A549 (cell line): ENCODE measurements at regions not wholly inside any gene's neighbourhood (a gene's known extent, or its start where the extent isn't known, plus 50 kb on each side); places are given as distances from the start of the nearest gene placed in this dataset.

ENCODE experiments used
- ATAC-seq, 2 experiments: fragments of 200-7000 bp in 1 of 2; fragments of >200 bp in 1 of 2; cut with Nextera tagmentation in 1 of 2; cut with Tn5 transposase in 1 of 2; 3 replicates each; pipeline versions ENCODE4 v1.8.0 to v1.9.1; 2018 to 2020; ENCODE audit warnings: mild to moderate bottlenecking in 1 of 2, moderate library complexity in 1 of 2
- CTCF ChIA-PET: fragments of 300-600 bp; sonication (Branson Sonifier 250); formaldehyde crosslinking; extraction: SDS; loops from one replicate; lab custom pipeline; 2021; ENCODE audit warnings: antibody characterized with exemption, inconsistent platforms; lab: Yijun Ruan, JAX
- POLR2A ChIA-PET: fragments of 350-600 bp; formaldehyde crosslinking; extraction: SDS; loops from one replicate; lab custom pipeline; 2021; ENCODE audit warnings: antibody characterized with exemption, inconsistent platforms; lab: Yijun Ruan, JAX
- DNase-seq, 2 experiments: peaks; one replicate each; pipeline versions ENCODE4 v3.0.0 to v3.0.0-alpha.2; 2011 to 2016; ENCODE audit warnings: low read depth in 1 of 2, low spot score in 1 of 2
- FAIRE-seq: peaks from 2 replicates; lab custom pipeline; 2011; peaks lifted over from hg19 to GRCh38; lab: Jason Lieb, UNC
- H3K27ac ChIP-seq, 2 experiments: fragments of >200 bp; sonication (Bioruptor Twin); formaldehyde crosslinking; 3 replicates each; pipeline ENCODE4 v1.5.1; 2016 to 2017
- H3K4me1 ChIP-seq: fragments of >200 bp; sonication (Bioruptor Twin); formaldehyde crosslinking; 3 replicates; pipeline ENCODE4 v1.6.1; 2016
- H3K4me2 ChIP-seq: fragments of >200 bp; sonication (Bioruptor Twin); formaldehyde crosslinking; 3 replicates; pipeline ENCODE4 v1.6.1; 2016
- H3K4me3 ChIP-seq: fragments of >200 bp; sonication (Bioruptor Twin); formaldehyde crosslinking; 3 replicates; pipeline ENCODE4 v1.5.1; 2016
- H3K9me3 ChIP-seq: fragments of >200 bp; sonication (Bioruptor Twin); formaldehyde crosslinking; 3 replicates; pipeline ENCODE4 v1.6.1; 2016
- CEBPB ChIP-seq, 2 experiments: fragments of >200 bp in 1 of 2; sonication (Bioruptor Twin) in 1 of 2; formaldehyde crosslinking in 1 of 2; IDR thresholded peaks; 2 replicates each; pipeline ENCODE4 v1.6.1; 2012 to 2016
- EP300 ChIP-seq, 2 experiments: fragments of >200 bp; sonication (Bioruptor Twin); formaldehyde crosslinking; IDR thresholded peaks; 2 replicates in 1 of 2; 3 replicates in 1 of 2; pipeline ENCODE4 v1.6.1; 2016 to 2017
- FOXS1 ChIP-seq: fragments of 250-450 bp; sonication (Bioruptor Pico); IDR thresholded peaks from 2 replicates; pipeline ENCODE4 v1.5.0; 2020; ENCODE audit warnings: mild to moderate bottlenecking, moderate library complexity
- HDAC2 ChIP-seq: fragments of 200-600 bp; sonication (generic); IDR thresholded peaks from 2 replicates; pipeline ENCODE4 v1.6.1; 2016
- HEYL ChIP-seq: fragments of 250-450 bp; sonication (Bioruptor Pico); IDR thresholded peaks from 2 replicates; pipeline ENCODE4 v1.8.0; 2021; ENCODE audit warnings: mild to moderate bottlenecking, moderate library complexity
- JUN ChIP-seq, 2 experiments: fragments of >200 bp; sonication (Bioruptor Twin); formaldehyde crosslinking; IDR thresholded peaks; 2 replicates in 1 of 2; 3 replicates in 1 of 2; pipeline ENCODE4 v1.6.1; 2016 to 2017
- MAZ ChIP-seq: fragments of 150-350 bp; IDR thresholded peaks from 2 replicates; pipeline ENCODE4 v1.6.1; 2014; ENCODE audit warnings: antibody characterized with exemption, low read depth, low read length, borderline replicate concordance
- POLR2AphosphoS2 ChIP-seq: conservative IDR thresholded peaks from 2 replicates; pipeline ENCODE4 v1.6.1; 2012; ENCODE audit warnings: low read length, improper control_type of control experiment, inconsistent platforms
- RAD21 ChIP-seq, 2 experiments: fragments of >200 bp in 1 of 2; sonication (Bioruptor Twin) in 1 of 2; formaldehyde crosslinking in 1 of 2; IDR thresholded peaks in 1 of 2; conservative IDR thresholded peaks in 1 of 2; 2 replicates in 1 of 2; 3 replicates in 1 of 2; pipeline ENCODE4 v1.6.1; 2012 to 2018; ENCODE audit warnings: inconsistent platforms in 1 of 2
- SMC3 ChIP-seq: fragments of >200 bp; sonication (Bioruptor Twin); formaldehyde crosslinking; IDR thresholded peaks from 3 replicates; pipeline ENCODE4 v1.6.1; 2018; ENCODE audit warnings: inconsistent platforms
- TFCP2L1 ChIP-seq: fragments of 250-450 bp; sonication (Bioruptor Pico); IDR thresholded peaks from 2 replicates; pipeline ENCODE4 v1.5.0; 2021; ENCODE audit warnings: mild to moderate bottlenecking
- ZNF302 ChIP-seq: fragments of 250-450 bp; sonication (Bioruptor Pico); IDR thresholded peaks from 2 replicates; pipeline ENCODE4 v1.9.0; 2021; ENCODE audit warnings: inconsistent platforms, mild to moderate bottlenecking, moderate library complexity
- ZSCAN20 ChIP-seq: fragments of 250-450 bp; sonication (Bioruptor Pico); IDR thresholded peaks from 2 replicates; pipeline ENCODE4 v1.8.0; 2022; ENCODE audit warnings: mild to moderate bottlenecking, moderate library complexity
- WGBS: methylation state at CpG from one replicate; pipeline ENCODE4 v1.1.6; 2017; ENCODE audit errors: missing lambda C conversion rate; 5-methylcytosine and 5-hydroxymethylcytosine counted together
- TF ChIP-seq, protein P1 (sequence below): fragments of 450-650 bp; IDR thresholded peaks from 2 replicates; pipeline ENCODE4 v1.6.1; 2014; ENCODE audit warnings: antibody characterized with exemption
- TF ChIP-seq, protein P2 (sequence below): fragments of >200 bp; sonication (Bioruptor Twin); formaldehyde crosslinking; IDR thresholded peaks from 3 replicates; pipeline ENCODE4 v1.5.1; 2016

DNA sequence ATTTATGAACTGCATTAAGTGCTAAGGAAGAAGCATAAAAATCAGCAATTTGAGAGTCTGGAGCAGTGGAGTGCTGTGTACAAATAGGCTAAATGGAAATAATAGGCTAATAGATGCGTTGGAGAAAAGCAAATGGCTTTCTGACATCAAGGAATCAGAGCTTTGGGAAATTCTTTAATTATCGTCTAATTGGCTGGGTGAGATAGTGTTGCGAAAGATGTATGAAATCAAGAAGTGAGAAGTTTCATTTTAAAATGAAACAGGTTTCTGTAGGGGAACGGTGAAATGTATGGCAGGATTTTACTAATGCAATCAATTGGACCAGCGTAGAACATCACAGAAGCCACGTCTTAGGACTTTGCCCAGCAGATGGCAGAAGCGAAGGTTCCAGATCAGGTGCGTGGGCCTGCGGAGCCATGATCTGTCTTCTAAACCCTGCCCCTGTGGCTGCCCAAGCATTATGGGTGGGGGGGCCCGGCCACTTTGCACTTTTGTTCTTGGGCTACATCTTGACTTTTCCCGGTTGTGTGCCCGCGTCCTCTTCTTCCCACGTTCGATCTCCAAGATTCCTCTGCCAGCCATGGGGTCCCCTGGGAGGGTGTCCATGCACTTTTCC is 118.5 kb upstream of the SHISA3 start (continued):
- TF ChIP-seq, protein P1, sequence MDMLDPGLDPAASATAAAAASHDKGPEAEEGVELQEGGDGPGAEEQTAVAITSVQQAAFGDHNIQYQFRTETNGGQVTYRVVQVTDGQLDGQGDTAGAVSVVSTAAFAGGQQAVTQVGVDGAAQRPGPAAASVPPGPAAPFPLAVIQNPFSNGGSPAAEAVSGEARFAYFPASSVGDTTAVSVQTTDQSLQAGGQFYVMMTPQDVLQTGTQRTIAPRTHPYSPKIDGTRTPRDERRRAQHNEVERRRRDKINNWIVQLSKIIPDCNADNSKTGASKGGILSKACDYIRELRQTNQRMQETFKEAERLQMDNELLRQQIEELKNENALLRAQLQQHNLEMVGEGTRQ, result no peak
- TF ChIP-seq HEYL (CRISPR knock-in tag), result no peak
- no peak for TF ChIP-seq EP300 (IDR thresholded peaks at IDR 0.05)
- no peak for TF ChIP-seq TFCP2L1
- no peak for TF ChIP-seq HDAC2
- no peak for TF ChIP-seq ZNF302
- no peak for TF ChIP-seq JUN (IDR thresholded peaks at IDR 0.05)
- no peak for TF ChIP-seq FOXS1
- no peak for TF ChIP-seq POLR2AphosphoS2

DNA sequence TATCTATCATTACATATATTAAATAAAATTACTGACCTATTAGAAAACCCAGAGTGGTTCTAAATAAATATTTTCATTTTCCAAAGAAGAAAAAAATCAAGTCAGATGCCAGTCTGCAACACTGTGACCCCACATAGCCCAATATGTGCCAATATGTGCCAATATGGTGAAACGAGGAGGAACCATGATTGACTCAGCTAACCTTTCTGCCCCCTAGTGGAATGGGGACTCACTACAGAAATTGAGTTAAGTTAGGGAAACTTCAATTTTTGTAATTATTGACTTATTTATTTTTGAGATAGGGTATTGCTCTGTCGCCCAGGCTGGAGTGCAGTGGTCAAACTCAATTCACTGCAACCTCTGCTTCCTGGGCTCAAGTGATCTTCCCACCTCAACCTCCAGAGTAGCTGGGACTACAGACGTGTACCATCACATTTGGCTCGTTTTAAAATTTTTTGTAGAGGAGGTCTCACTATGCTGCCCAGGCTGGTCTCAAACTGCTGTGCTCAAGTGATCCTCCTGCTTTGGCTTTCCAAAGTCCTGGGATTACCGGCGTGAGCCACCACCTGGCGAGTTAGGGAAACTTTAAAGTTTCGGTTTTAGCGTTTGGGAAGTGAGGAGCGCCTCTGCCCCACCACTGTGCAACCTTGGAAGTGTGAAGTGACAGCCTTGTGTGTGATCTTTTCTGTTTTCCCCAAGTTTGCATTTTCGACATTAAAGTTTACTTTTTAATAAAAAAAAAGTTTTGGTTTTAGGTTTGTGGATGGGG is 116.8 kb upstream of the SHISA3 start:
- CTCF ChIA-PET, result interaction anchor here (0.8 to 3.5 kb wide), 6 partner anchors 14 to 243 kb away, joined by 3 to 26 read pairs (median 4); no protein-coding TSS in a partner anchor
- no peak for TF ChIP-seq ZSCAN20 (CRISPR knock-in tag)
- TF ChIP-seq RAD21 (conservative IDR thresholded peaks at IDR 0.05 in 1 of 2, IDR thresholded peaks at IDR 0.05 in 1 of 2), result peak in 1 of 2 experiments; percentile 16; a peak in 1 of 5 replicates
- TF ChIP-seq, protein P2, sequence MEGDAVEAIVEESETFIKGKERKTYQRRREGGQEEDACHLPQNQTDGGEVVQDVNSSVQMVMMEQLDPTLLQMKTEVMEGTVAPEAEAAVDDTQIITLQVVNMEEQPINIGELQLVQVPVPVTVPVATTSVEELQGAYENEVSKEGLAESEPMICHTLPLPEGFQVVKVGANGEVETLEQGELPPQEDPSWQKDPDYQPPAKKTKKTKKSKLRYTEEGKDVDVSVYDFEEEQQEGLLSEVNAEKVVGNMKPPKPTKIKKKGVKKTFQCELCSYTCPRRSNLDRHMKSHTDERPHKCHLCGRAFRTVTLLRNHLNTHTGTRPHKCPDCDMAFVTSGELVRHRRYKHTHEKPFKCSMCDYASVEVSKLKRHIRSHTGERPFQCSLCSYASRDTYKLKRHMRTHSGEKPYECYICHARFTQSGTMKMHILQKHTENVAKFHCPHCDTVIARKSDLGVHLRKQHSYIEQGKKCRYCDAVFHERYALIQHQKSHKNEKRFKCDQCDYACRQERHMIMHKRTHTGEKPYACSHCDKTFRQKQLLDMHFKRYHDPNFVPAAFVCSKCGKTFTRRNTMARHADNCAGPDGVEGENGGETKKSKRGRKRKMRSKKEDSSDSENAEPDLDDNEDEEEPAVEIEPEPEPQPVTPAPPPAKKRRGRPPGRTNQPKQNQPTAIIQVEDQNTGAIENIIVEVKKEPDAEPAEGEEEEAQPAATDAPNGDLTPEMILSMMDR, result peak; percentile 26; the same call in 2 of the 3 replicates
- 0 out of 3 replicates have a peak, but pooled peaks have one; percentile 10 for TF ChIP-seq SMC3
- TF ChIP-seq CEBPB (IDR thresholded peaks at IDR 0.05), result peak in 1 of 2 experiments; percentile 10; a peak in 1 of 4 replicates
- peak in 1 of 2 experiments; percentile 23 for DNase-seq

DNA sequence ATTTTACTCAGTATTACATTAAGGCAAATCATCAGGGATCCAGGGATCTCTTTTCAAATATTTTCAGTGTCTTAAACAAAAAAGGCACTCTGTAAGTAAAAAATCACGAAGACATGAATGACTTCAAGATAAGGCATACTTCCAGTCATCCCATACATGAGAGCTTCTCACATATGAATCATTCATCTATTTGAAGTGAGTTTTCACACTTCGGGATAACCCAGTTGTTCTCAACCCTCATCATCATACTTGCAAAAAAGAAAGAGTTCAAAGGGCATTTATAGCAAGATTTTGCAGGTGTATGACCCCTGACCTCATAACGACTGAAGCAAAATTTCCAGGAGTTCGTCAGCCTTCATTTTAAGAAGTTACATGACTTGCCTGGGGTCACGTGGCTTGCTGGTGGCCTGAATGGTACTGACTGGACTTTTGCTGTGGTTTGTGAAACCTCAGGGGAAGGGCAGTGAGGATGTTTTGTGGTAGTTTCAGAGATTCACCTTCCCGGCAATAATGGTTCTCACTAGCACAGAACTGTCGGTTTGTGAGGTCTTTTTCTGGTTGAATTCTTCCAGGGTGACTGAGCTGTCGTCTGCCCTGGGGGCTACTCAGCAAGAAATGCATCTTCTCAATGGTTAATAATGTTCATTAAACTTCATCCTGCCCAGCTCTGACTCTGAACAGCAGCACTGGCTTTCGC is 115.8 kb upstream of the SHISA3 start:
- Histone ChIP-seq H3K9me3 (no peaks in the 10 kb centered on the region), H3K4me1 (0 out of 3 replicates have a peak, but pooled peaks cover 8% of the 10 kb centered on the region), H3K4me2 (peak overlapping the region; percentile 67), H3K4me3 (no peak overlapping the region), H3K27ac (no peak overlapping the region)
- DNase-seq (no peak), FAIRE-seq (no peak), ATAC-seq (peak; percentile 10 to 46; a peak in 3 of 6 replicates)
- WGBS, result under 1% methylated on average over 9 of the region's 9 CpGs
- ChIA-PET POLR2A (no interaction called here), CTCF (interaction anchor here (0.6 to 3.5 kb wide), 8 partner anchors 11 to 293 kb away, joined by 3 to 26 read pairs (median 3); no protein-coding TSS in a partner anchor)
- no peak for TF ChIP-seq MAZ
- TF ChIP-seq, protein P1, result 0 out of 2 replicates have a peak, but pooled peaks have one; percentile 17

More for the DNA sequence above, 116.8 kb upstream of the SHISA3 start:
- H3K9me3 ChIP-seq, result no peaks in the 10 kb centered on the region
- no peak overlapping the region for H3K27ac ChIP-seq
- POLR2A ChIA-PET, result no interaction called here
- 0 out of 3 replicates have a peak, but pooled peaks cover 8% of the 10 kb centered on the region for H3K4me1 ChIP-seq
- ATAC-seq (peak in 1 of 2 experiments; percentile 57; a peak in 4 of 6 replicates), FAIRE-seq (no peak)
- peak overlapping the region; percentile 31; the same call in 1 of the 3 replicates for H3K4me3 ChIP-seq
- H3K4me2 ChIP-seq, result peak overlapping the region; percentile 80
- 4% methylated on average over 11 of the region's 11 CpGs for WGBS
